ENCODE measurements at regions not wholly inside any gene's neighbourhood (a gene's known extent, or its start where the extent isn't known, plus 50 kb on each side); places are given as distances from the start of the nearest gene placed in this dataset.

DNA sequence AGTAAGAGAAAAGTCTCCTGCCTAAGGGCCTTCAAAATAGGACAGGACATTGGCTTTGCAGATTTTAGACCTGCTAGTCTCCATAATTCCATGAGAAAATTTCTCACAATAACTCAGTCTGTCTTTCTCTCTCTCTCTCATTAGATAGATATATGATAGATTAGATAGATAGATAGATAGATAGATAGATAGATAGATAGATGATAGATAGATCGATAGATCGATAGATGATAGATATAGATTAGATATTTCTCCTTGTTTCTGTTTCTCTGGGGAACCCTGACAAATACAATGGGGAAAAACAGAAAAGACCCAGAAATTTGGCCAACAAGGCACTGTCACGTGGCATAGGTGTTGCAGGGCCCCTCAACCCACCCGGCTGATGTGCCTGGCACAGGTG is 84.4 kb upstream of the ALDH1B1 start:
- TF ChIP-seq CTCF (IDR thresholded peaks at IDR 0.05 in 8 of 11, conservative IDR thresholded peaks at IDR 0.05 in 3 of 11) (no peak), POLR2A (IDR thresholded peaks at IDR 0.05) (no peak)

All from spleen (tissue), 7 donors.